ENCODE measurements at regions not wholly inside any gene's neighbourhood (a gene's known extent, or its start where the extent isn't known, plus 50 kb on each side); places are given as distances from the start of the nearest gene placed in this dataset.

GRCh38 chr16:88322500-88322970, 60.2 kb upstream of the ZNF469 start:
- no peak overlapping the region for H2AFZ ChIP-seq (ENCODE audit: low read length)
- H2AK5ac ChIP-seq (ENCODE audit: insufficient read length, low read length) = no peak overlapping the region
- H3K23ac ChIP-seq (ENCODE audit: insufficient read length, low read depth, low read length) = no peak overlapping the region
- TF ChIP-seq CTCF (conservative IDR thresholded peaks at IDR 0.05) = no peak
- no peak overlapping the region for H3K56ac ChIP-seq (ENCODE audit: insufficient read length, low read depth, low read length)
- H2BK20ac ChIP-seq (ENCODE audit: low read depth, low read length, poor library complexity, severe bottlenecking) = no peak overlapping the region
- H2BK12ac ChIP-seq (ENCODE audit: insufficient read length, low read depth, low read length) = no peak overlapping the region
- H3K18ac ChIP-seq (ENCODE audit: insufficient read length, low read depth, low read length) = no peak overlapping the region
- Mint-ChIP-seq H3K27me3 (ENCODE audit: low read depth) (peaks cover 2% of the 10 kb centered on the region; the same call in 1 of the 2 replicates), H3K36me3 (ENCODE audit: insufficient read depth in 1 of 3, low read depth in 3 of 3) (no peaks in the 10 kb centered on the region; a peak in 3 of 7 replicates), H3K9me3 (peaks cover 6 to 7% of the 10 kb centered on the region in 2 experiments; a peak in 4 of 5 replicates), H3K4me1 (no peaks in the 10 kb centered on the region), H3K27ac (no peak overlapping the region), H3K4me3 (no peak overlapping the region)
- no peak overlapping the region for H3K4me2 ChIP-seq (ENCODE audit: insufficient read depth, insufficient read length, low read length)
- no peak overlapping the region for H3K9ac ChIP-seq (ENCODE audit: extremely low read depth, insufficient read length, low read length)
- no peak overlapping the region for H2BK15ac ChIP-seq (ENCODE audit: low read depth, low read length)
- H4K91ac ChIP-seq (ENCODE audit: insufficient read length, low read depth, low read length) = no peak overlapping the region
- no peaks in the 10 kb centered on the region for H3K4me1 ChIP-seq (ENCODE audit: insufficient read depth, low read length)
- no peaks in the 10 kb centered on the region for H4K20me1 ChIP-seq (ENCODE audit: control insufficient read depth, insufficient read depth, insufficient read length)
- H3K79me1 ChIP-seq (ENCODE audit: insufficient read depth, low read depth, low read length, poor library complexity, severe bottlenecking) = no peaks in the 10 kb centered on the region
- H3K4ac ChIP-seq (ENCODE audit: low read depth, low read length) = no peak overlapping the region
- no peak overlapping the region; the same call in 1 of the 2 replicates for H3K14ac ChIP-seq (ENCODE audit: insufficient read depth, low read length)
- H3T11ph ChIP-seq (ENCODE audit: low read length) = no peak overlapping the region
- no peak overlapping the region for H3K27ac ChIP-seq (ENCODE audit: insufficient read length, low read depth, low read length)
- H4K5ac ChIP-seq (ENCODE audit: insufficient read length, low read depth, low read length) = no peak overlapping the region
- no peak overlapping the region for H2BK5ac ChIP-seq (ENCODE audit: insufficient read length, low read length)
- no peak overlapping the region for H4K8ac ChIP-seq (replicated peaks; ENCODE audit: insufficient read length, low read depth, low read length)
- no peaks in the 10 kb centered on the region for H3K79me2 ChIP-seq (ENCODE audit: insufficient read depth, low read length)
- H3K27me3 ChIP-seq (ENCODE audit: insufficient read depth, low read length) = no peaks in the 10 kb centered on the region
- H2BK120ac ChIP-seq (ENCODE audit: low read depth, low read length, poor library complexity, severe bottlenecking) = no peak overlapping the region
- no peak for DNase-seq
- H3K9me3 ChIP-seq (ENCODE audit: control insufficient read depth, low read depth, low read length) = no peaks in the 10 kb centered on the region
- H3K23me2 ChIP-seq (ENCODE audit: insufficient read length, low read depth, low read length, poor library complexity, severe bottlenecking) = no peaks in the 10 kb centered on the region
- no CpG with 5 or more reads among the region's 19 CpGs for WGBS (ENCODE audit: extremely low coverage, insufficient read length, low lambda C conversion rate)

Data from H9 (cell line).